ENCODE measurements at regions not wholly inside any gene's neighbourhood (a gene's known extent, or its start where the extent isn't known, plus 50 kb on each side); places are given as distances from the start of the nearest gene placed in this dataset.
"Not testable (repeated sequence)": the region's sequence is repeated elsewhere in the genome, so short reads cannot be mapped to it uniquely, and the experiment has no call there.

- no peak for DNase-seq (ENCODE audit: low read depth in 2 of 2)
These were observed 441.3 kb upstream of the ADAMTSL1 start for GRCh38 chr9:18032636-18033035.

GRCh38 chr9:18036422-18037187 lies 437.3 kb upstream of the ADAMTSL1 start:
- DNase-seq (ENCODE audit: low read depth in 2 of 2) = no peak

GRCh38 chr9:18037981-18038380 lies 436.0 kb upstream of the ADAMTSL1 start:
- DNase-seq (ENCODE audit: low read depth in 2 of 2) = no peak

- no peak for DNase-seq (ENCODE audit: low read depth in 2 of 2)
These were observed 433.6 kb upstream of the ADAMTSL1 start for GRCh38 chr9:18040327-18040726.

GRCh38 chr9:18043978-18044377 lies 430.0 kb upstream of the ADAMTSL1 start:
- no peak for DNase-seq (ENCODE audit: low read depth in 2 of 2)

- no peak for DNase-seq (ENCODE audit: low read depth in 2 of 2)
These were observed 428.6 kb upstream of the ADAMTSL1 start for GRCh38 chr9:18045326-18045725.

- DNase-seq (ENCODE audit: low read depth in 2 of 2) = no peak
These were observed 427.9 kb upstream of the ADAMTSL1 start for GRCh38 chr9:18046068-18046467.

- DNase-seq (ENCODE audit: low read depth in 2 of 2) = no peak
These were observed 422.3 kb upstream of the ADAMTSL1 start for GRCh38 chr9:18051638-18052037.

GRCh38 chr9:18052060-18052459 lies 421.9 kb upstream of the ADAMTSL1 start:
- no peak for DNase-seq (ENCODE audit: low read depth in 2 of 2)

GRCh38 chr9:18056269-18056992 lies 417.5 kb upstream of the ADAMTSL1 start:
- no peak for DNase-seq (ENCODE audit: low read depth in 2 of 2)

- DNase-seq (ENCODE audit: low read depth in 2 of 2) = no peak
These were observed 417.0 kb upstream of the ADAMTSL1 start for GRCh38 chr9:18056993-18057369.

GRCh38 chr9:18058564-18059442 lies 415.1 kb upstream of the ADAMTSL1 start:
- no peak for DNase-seq (ENCODE audit: low read depth in 2 of 2)

- no peak for DNase-seq (ENCODE audit: low read depth in 2 of 2)
These were observed 414.5 kb upstream of the ADAMTSL1 start for GRCh38 chr9:18059447-18059846.

GRCh38 chr9:18060269-18060934 lies 413.6 kb upstream of the ADAMTSL1 start:
- no peak for DNase-seq (ENCODE audit: low read depth in 2 of 2)

- no peak for DNase-seq (ENCODE audit: low read depth in 2 of 2)
These were observed 412.6 kb upstream of the ADAMTSL1 start for GRCh38 chr9:18061332-18061731.

- DNase-seq (ENCODE audit: low read depth in 2 of 2) = no peak
These were observed 412.1 kb upstream of the ADAMTSL1 start for GRCh38 chr9:18061856-18062255.

GRCh38 chr9:18063856-18064390 lies 410.0 kb upstream of the ADAMTSL1 start:
- DNase-seq (ENCODE audit: low read depth in 2 of 2) = no peak

- DNase-seq (ENCODE audit: low read depth in 2 of 2) = not testable (repeated sequence)
These were observed 407.3 kb upstream of the ADAMTSL1 start for GRCh38 chr9:18066608-18067007.

GRCh38 chr9:18067548-18068120 lies 406.3 kb upstream of the ADAMTSL1 start:
- DNase-seq (ENCODE audit: low read depth in 2 of 2) = no peak

GRCh38 chr9:18068900-18069299 lies 405.1 kb upstream of the ADAMTSL1 start:
- DNase-seq (ENCODE audit: low read depth in 2 of 2) = no peak

GRCh38 chr9:18071651-18072060 lies 402.3 kb upstream of the ADAMTSL1 start:
- no peak for DNase-seq (ENCODE audit: low read depth in 2 of 2)
